Right atrium auricular region (tissue), 2 donors: ENCODE measurements at regions not wholly inside any gene's neighbourhood (a gene's known extent, or its start where the extent isn't known, plus 50 kb on each side); places are given as distances from the start of the nearest gene placed in this dataset.

ENCODE experiments used
- DNase-seq: peaks from one replicate; pipeline ENCODE4 v3.0.0-alpha.2; 2019; ENCODE audit warnings: low spot score
- H3K27ac ChIP-seq, 2 donors: fragments of 200-600 bp; sonication (generic); 1 replicate in 1 of 2; 2 replicates in 1 of 2; pipeline ENCODE4 v1.5.1; 2016 to 2019
- H3K27me3 ChIP-seq, 2 donors: fragments of 200-600 bp; sonication (generic); one replicate each; pipeline versions ENCODE4 v1.5.1 to v1.6.0; 2017 to 2019
- H3K36me3 ChIP-seq: fragments of 200-600 bp; sonication (generic); one replicate; pipeline ENCODE4 v1.5.1; 2016
- H3K4me1 ChIP-seq, 2 donors: fragments of 200-600 bp; sonication (generic); one replicate each; pipeline versions ENCODE4 v1.5.1 to v1.6.0; 2017 to 2019
- H3K4me3 ChIP-seq, 2 donors: fragments of 200-600 bp; sonication (generic); 1 replicate in 1 of 2; 2 replicates in 1 of 2; pipeline ENCODE4 v1.5.1; 2017 to 2019; ENCODE audit warnings: mild to moderate bottlenecking in 1 of 2, moderate library complexity in 1 of 2
- H3K9me3 ChIP-seq, 2 donors: fragments of 200-600 bp; sonication (generic); one replicate each; pipeline ENCODE4 v1.5.1; 2019
- CTCF ChIP-seq, 2 donors: fragments of 200-600 bp; sonication (generic); IDR thresholded peaks; one replicate each; pipeline ENCODE4 v1.5.1; 2019; ENCODE audit warnings: antibody characterized with exemption in 2 of 2

- no peak for DNase-seq
- Histone ChIP-seq H3K9me3 (no peaks in the 10 kb centered on the region), H3K36me3 (no peaks in the 10 kb centered on the region), H3K4me3 (no peak overlapping the region), H3K4me1 (no peaks in the 10 kb centered on the region), H3K27me3 (no peaks in the 10 kb centered on the region), H3K27ac (no peak overlapping the region)
- TF ChIP-seq CTCF (IDR thresholded peaks at IDR 0.05) = no peak
Observed at GRCh38 chr4:189494407-189494806, 446.3 kb upstream of the FRG1 start.

- no peaks in the 10 kb centered on the region for H3K9me3 ChIP-seq
- no peaks in the 10 kb centered on the region for H3K27me3 ChIP-seq
- H3K27ac ChIP-seq = no peak overlapping the region
- no peaks in the 10 kb centered on the region for H3K4me1 ChIP-seq
- no peaks in the 10 kb centered on the region for H3K36me3 ChIP-seq
- no peak for DNase-seq
- no peak for TF ChIP-seq CTCF (IDR thresholded peaks at IDR 0.05)
- H3K4me3 ChIP-seq = no peak overlapping the region
Observed at GRCh38 chr4:189497516-189497915, 443.2 kb upstream of the FRG1 start.

GRCh38 chr4:189497996-189498395 is 442.7 kb upstream of the FRG1 start:
- H3K9me3 ChIP-seq = no peaks in the 10 kb centered on the region
- no peak for TF ChIP-seq CTCF (IDR thresholded peaks at IDR 0.05)
- H3K4me3 ChIP-seq = no peak overlapping the region
- no peaks in the 10 kb centered on the region for H3K27me3 ChIP-seq
- H3K27ac ChIP-seq = no peak overlapping the region
- no peak for DNase-seq
- no peaks in the 10 kb centered on the region for H3K36me3 ChIP-seq
- no peaks in the 10 kb centered on the region for H3K4me1 ChIP-seq

- H3K27me3 ChIP-seq = no peaks in the 10 kb centered on the region
- no peaks in the 10 kb centered on the region for H3K36me3 ChIP-seq
- TF ChIP-seq CTCF (IDR thresholded peaks at IDR 0.05) = no peak
- no peaks in the 10 kb centered on the region for H3K4me1 ChIP-seq
- no peak for DNase-seq
- no peak overlapping the region for H3K27ac ChIP-seq
- no peak overlapping the region for H3K4me3 ChIP-seq
- H3K9me3 ChIP-seq = no peaks in the 10 kb centered on the region
Observed at GRCh38 chr4:189498457-189498856, 442.2 kb upstream of the FRG1 start.

GRCh38 chr4:189499696-189500095 is 441.0 kb upstream of the FRG1 start:
- no peak for DNase-seq
- H3K27me3 ChIP-seq = no peaks in the 10 kb centered on the region
- no peak overlapping the region for H3K27ac ChIP-seq
- no peaks in the 10 kb centered on the region for H3K36me3 ChIP-seq
- no peak for TF ChIP-seq CTCF (IDR thresholded peaks at IDR 0.05)
- no peaks in the 10 kb centered on the region for H3K9me3 ChIP-seq
- no peak overlapping the region for H3K4me3 ChIP-seq
- H3K4me1 ChIP-seq = no peaks in the 10 kb centered on the region

GRCh38 chr4:189500970-189501369 is 439.7 kb upstream of the FRG1 start:
- Histone ChIP-seq H3K9me3 (no peaks in the 10 kb centered on the region), H3K4me3 (no peak overlapping the region), H3K4me1 (no peaks in the 10 kb centered on the region), H3K27ac (no peak overlapping the region), H3K36me3 (no peaks in the 10 kb centered on the region), H3K27me3 (no peaks in the 10 kb centered on the region)
- no peak for DNase-seq
- no peak for TF ChIP-seq CTCF (IDR thresholded peaks at IDR 0.05)
